SK-N-SH treated with all-trans-retinoic acid at 6 μM for 48 hours (cell line): ENCODE measurements at regions not wholly inside any gene's neighbourhood (a gene's known extent, or its start where the extent isn't known, plus 50 kb on each side); places are given as distances from the start of the nearest gene placed in this dataset.
"Not testable (repeated sequence)": the region's sequence is repeated elsewhere in the genome, so short reads cannot be mapped to it uniquely, and the experiment has no call there.

ENCODE experiments used
- ARNTL ChIP-seq: fragments of 450-650 bp; formaldehyde crosslinking; IDR thresholded peaks from 2 replicates; pipeline ENCODE4 v1.5.0; 2020; ENCODE audit warnings: low read depth, mild to moderate bottlenecking, moderate library complexity, borderline replicate concordance
- BACH2 ChIP-seq: fragments of 250-450 bp; sonication (Bioruptor Pico); IDR thresholded peaks from 2 replicates; pipeline ENCODE4 v1.9.0; 2021; ENCODE audit warnings: mild to moderate bottlenecking, borderline replicate concordance
- CREB5 ChIP-seq: fragments of 250-450 bp; sonication (Bioruptor Pico); IDR thresholded peaks from 2 replicates; pipeline ENCODE4 v1.5.1; 2020; ENCODE audit warnings: low read depth, mild to moderate bottlenecking, moderate library complexity
- CSRNP3 ChIP-seq: fragments of 250-450 bp; sonication (Bioruptor Pico); IDR thresholded peaks from 2 replicates; pipeline ENCODE4 v1.5.1; 2021; ENCODE audit warnings: mild to moderate bottlenecking, moderate library complexity
- OSR1 ChIP-seq: fragments of 250-450 bp; sonication (Bioruptor Pico); IDR thresholded peaks from 2 replicates; pipeline ENCODE4 v1.8.0; 2022; ENCODE audit warnings: moderate library complexity, mild to moderate bottlenecking, inconsistent platforms
- PATZ1 ChIP-seq: fragments of 250-450 bp; sonication (Bioruptor Pico); IDR thresholded peaks from 2 replicates; pipeline ENCODE4 v1.8.0; 2020; ENCODE audit warnings: mild to moderate bottlenecking, moderate library complexity, borderline replicate concordance
- RARB ChIP-seq: fragments of 250-450 bp; sonication (Bioruptor Pico); IDR thresholded peaks from 2 replicates; pipeline ENCODE4 v1.8.0; 2021; ENCODE audit warnings: mild to moderate bottlenecking, moderate library complexity
- SNAI2 ChIP-seq: fragments of 250-450 bp; sonication (Bioruptor Pico); IDR thresholded peaks from 2 replicates; pipeline ENCODE4 v1.5.0; 2020; ENCODE audit warnings: mild to moderate bottlenecking, moderate library complexity
- TCF4 ChIP-seq: fragments of 250-450 bp; sonication (Bioruptor Pico); IDR thresholded peaks from 2 replicates; pipeline ENCODE4 v1.8.0; 2021; ENCODE audit warnings: mild to moderate bottlenecking, moderate library complexity, borderline replicate concordance
- TOX ChIP-seq: fragments of 250-450 bp; sonication (Bioruptor Pico); IDR thresholded peaks from 2 replicates; pipeline ENCODE4 v1.8.0; 2021; ENCODE audit warnings: mild to moderate bottlenecking, moderate library complexity, borderline replicate concordance
- TSHZ2 ChIP-seq: fragments of 250-450 bp; sonication (Bioruptor Pico); IDR thresholded peaks from 2 replicates; pipeline ENCODE4 v1.5.0; 2020; ENCODE audit warnings: mild to moderate bottlenecking, moderate library complexity
- ZC3H10 ChIP-seq: fragments of 250-450 bp; sonication (Bioruptor Pico); IDR thresholded peaks from 2 replicates; pipeline ENCODE4 v1.5.1; 2021; ENCODE audit warnings: mild to moderate bottlenecking, moderate library complexity
- ZFP3 ChIP-seq: fragments of 250-450 bp; sonication (Bioruptor Pico); IDR thresholded peaks from 2 replicates; pipeline ENCODE4 v1.5.0; 2020; ENCODE audit warnings: mild to moderate bottlenecking, moderate library complexity
- ZFP30 ChIP-seq: fragments of 450-650 bp; formaldehyde crosslinking; IDR thresholded peaks from 2 replicates; pipeline ENCODE4 v1.5.0; 2022; ENCODE audit warnings: mild to moderate bottlenecking, moderate library complexity

DNA sequence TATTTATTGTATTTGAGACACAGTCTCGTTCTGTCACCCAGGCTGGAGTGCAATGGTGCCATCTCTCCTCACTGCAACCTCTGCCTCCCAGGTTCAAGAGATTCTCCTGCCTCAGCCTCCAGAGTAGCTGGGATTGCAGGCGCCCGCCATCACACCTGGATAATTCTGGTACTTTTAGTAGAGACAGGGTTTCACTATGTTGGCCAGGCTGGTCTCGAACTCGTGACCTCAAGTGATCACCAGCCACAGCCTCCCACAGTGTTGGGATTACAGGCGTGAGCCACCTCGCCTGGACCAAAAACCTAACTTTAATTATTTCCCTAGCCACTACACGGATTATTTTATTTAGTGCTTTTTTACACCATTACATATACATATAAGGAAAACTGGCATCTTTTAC lies 1674.0 kb downstream of the SPATA31A7 start:
- TF ChIP-seq ZFP30 (CRISPR knock-in tag); ARNTL (CRISPR knock-in tag); ZC3H10; TSHZ2 (CRISPR knock-in tag); SNAI2 (CRISPR knock-in tag); PATZ1 (CRISPR knock-in tag); TCF4; ZFP3; CREB5 (CRISPR knock-in tag); CSRNP3; BACH2 (CRISPR knock-in tag); TOX (CRISPR knock-in tag); RARB (CRISPR knock-in tag); OSR1 (CRISPR knock-in tag): not testable (repeated sequence)
